HG03097 (cell line): ENCODE measurements at regions not wholly inside any gene's neighbourhood (a gene's known extent, or its start where the extent isn't known, plus 50 kb on each side); places are given as distances from the start of the nearest gene placed in this dataset.

Experiments used
- ATAC-seq: cut with Tn5 transposase; IDR thresholded peaks from one replicate; pipeline ENCODE4 v1.9.1; 2021; ENCODE audit not compliant: unreplicated experiment, low FRiP score

DNA sequence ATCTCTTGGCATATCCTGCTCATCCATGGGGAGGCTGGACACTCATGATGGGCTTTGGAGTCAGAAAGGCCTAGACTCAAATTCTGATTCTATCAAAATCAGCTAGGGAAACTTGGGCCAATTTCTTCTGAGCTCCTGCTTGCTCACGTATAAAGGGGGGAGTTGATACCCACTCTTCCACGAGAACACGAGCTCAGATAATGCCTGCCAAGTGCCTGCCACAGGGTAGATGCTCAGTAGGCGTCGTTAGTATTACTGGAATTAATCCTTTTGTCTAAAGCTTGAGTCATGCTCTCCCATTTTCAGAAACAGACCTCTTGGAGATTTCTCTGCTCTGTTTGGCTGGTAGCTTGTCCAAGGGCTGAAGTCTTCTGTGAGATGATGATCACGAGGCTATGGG is 238.3 kb upstream of the MVB12B start:
- ATAC-seq, result no peak

DNA sequence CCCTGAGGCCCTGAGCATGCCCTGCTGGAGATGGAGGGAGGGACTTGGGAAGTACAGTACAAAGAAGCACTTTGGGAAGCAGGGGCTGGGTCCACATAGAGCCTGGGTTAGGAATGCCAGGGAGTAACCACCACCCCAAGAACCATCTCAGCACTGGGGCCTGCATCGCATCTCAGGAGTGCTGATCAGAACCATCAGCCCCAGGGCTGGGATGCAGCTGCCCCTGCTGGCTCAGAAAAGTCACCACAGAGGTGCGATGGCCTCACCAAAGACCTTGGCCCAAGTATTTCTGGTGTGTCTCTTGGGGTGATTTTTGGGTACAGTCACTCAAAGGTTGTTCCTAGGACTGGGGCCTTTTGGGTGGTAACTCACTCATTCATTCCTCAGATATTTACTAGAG is 236.8 kb upstream of the MVB12B start:
- ATAC-seq, result no peak

DNA sequence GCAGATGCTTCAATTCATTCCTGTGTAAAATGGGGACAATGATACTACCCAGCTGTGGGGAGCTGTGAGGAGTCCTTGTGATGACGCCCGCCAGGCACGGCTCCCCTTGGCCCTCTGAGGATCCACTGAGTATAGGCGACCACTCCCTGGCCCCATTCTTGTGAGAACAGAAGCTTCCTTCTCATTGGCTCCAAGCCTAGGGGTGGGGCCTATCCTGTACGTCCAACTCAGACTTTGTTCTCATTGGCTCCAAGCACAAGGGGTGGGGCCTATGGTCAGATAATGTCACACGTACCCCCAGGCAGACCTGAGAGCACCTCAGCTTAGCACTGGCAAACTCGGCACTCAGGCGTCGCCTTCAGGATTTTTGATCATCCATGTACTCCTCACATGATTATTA is 232.9 kb upstream of the MVB12B start:
- ATAC-seq, result no peak

DNA sequence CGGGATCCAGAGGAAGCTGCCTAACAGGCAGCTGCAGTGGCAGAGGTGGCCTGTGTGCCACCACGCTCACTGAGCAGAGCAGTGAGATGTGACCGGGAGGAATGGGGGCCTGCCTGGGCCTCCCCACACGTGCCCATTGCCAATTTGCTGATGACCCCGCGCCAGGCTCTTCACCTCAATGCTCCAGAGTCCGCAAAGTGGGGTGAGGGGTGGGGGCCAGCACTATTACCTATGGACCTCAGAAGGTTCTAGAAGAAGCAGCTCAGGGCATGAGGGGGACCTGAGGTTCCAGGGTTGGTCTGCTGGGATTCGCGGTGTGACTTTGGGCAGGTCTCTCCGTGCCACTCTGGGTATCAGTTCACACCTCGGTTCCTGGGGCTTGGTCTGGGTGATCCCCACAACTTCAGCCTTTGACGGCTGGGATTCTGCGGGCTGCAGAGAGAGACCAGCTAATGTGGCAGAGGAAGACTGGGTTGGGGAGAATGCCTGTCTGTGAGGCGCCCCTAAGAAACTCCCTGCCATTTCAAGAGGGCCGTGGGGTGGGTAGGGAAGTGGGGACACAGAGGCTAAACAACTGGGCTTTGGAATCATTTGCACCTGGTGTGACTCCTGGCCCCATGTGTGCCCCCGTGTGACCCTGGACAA is 231.0 kb upstream of the MVB12B start:
- ATAC-seq, result no peak

DNA sequence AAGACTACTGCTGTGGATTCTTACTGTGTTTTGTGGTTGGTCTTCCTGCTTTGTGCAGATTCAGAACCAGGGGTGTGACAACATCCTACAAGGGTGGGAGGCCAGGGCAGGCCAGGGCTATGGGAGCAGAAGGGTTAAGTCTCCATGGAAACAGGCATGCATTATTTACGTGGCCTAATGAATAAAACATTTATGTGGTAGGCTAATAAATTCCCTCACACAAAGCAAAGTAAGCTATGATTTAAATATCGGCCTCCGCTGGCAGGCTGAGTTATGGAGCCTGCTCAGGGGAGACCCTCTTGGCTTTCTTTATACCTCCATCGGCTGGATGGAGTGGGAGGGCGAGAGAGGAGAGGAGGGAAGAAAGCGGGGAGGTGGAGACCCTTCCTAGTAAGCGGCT is 230.3 kb upstream of the MVB12B start:
- ATAC-seq, result no peak

DNA sequence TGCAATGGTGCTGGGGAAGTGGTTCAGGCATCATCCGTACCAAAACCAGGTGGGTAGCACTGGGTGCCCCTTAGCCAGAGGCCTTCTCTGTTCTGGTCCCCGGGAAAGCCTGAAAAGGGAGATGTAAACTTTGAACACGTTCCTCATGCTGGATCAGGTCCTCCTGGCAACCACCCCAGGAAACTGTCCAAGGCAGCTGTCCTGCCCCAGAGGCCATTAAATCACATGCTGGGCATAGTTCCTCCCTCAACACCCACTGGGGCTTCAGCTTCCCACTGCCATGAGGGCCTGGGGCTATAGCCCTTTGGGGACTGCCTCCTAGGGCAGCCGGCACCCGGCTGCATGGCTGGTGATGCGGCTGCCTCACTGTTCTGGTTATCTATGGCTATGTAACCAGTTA is 228.9 kb upstream of the MVB12B start:
- no peak for ATAC-seq

DNA sequence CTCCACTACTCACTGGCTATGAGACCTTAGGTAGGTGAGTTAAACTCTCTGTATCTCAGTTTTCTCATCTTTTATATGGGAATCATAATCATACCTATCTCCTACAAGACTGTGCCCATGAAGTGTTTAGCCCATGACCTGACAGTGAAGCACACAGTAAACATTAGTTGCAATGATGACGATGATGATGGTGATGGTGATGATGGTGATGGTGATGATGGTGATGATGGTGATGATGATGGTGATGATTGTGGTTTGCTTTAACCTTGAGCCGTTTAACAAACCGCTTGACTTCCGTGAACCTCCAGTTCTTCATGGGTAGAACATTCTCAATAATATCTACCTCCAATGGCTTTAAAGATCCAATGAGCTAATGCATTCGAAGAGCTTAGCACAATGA is 220.2 kb upstream of the MVB12B start:
- no peak for ATAC-seq

DNA sequence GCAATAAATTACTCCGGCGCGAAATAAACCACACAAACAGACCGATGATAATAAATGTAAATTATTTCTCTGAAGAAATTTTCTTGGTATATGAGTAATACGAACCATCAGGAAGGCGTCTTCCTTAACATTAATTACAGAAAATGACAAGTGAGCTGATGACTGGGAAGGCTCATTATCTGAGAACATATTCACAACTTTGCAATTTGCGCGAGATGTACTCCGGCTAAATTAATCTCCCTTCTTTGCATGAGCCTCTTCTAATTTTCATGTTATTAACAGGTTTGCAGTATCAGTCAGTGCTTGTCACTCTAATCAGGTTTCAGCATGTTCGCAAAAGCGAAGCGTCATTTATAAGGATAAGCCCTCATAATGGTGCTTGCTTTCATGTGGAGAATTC is 218.9 kb upstream of the MVB12B start:
- ATAC-seq, result no peak

DNA sequence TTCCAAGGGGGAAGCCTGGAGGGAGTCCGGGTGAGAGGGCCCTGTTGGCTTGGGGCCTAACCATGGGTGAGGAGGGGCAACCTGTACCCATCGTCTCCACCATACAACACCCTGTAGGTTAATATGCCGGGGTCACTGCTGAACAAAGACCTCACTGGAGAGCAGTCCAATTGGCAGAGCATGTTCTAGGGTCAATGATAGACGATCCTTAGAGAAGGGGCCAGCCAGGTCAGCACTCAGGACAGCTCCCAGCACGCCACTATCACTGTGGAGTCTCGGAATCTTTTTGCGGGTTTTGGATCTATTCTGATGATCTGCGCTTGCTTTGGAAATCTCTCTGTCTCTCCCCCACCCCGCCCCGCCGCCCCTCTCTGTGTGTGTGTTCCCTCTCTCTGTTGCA is 218.4 kb upstream of the MVB12B start:
- ATAC-seq, result no peak

DNA sequence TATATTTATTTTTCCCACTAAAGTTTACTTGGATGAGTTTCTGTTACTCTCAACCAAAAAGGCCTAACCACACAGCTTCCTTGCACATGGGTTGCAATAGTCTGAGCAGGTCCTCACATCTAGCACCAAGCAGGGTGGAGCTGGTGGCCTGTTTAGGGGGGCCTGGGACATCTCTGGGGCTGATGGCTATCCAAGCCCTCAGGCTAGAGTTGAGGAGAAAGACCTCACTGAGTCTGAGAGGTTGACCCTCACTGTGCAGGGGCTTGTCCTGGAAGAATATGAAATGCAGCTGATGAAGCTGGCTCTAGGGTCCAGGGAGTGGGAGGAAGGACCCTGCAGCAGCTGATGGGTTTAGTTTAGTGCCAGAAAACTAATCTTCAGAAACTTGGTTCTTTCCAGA is 217.1 kb upstream of the MVB12B start:
- no peak for ATAC-seq

DNA sequence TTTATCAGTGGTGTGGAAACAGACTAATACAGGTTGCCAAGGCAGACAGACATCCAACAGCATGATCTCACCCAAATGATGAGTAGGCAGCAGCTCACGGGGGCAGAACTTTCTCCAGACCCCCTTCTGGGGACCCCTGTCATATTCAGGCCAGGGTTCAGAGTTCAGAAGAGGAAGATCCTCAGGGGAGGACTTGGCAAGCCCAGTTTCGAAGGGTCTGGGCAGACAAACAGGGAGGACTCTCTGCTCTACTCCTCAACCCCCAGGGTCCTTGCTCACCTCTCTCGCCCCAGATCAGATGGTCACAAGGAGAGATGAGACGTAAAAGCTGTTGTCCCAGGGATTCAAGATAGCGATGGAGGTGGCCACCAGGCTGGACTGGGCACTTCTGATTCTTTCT is 215.1 kb upstream of the MVB12B start:
- no peak for ATAC-seq

DNA sequence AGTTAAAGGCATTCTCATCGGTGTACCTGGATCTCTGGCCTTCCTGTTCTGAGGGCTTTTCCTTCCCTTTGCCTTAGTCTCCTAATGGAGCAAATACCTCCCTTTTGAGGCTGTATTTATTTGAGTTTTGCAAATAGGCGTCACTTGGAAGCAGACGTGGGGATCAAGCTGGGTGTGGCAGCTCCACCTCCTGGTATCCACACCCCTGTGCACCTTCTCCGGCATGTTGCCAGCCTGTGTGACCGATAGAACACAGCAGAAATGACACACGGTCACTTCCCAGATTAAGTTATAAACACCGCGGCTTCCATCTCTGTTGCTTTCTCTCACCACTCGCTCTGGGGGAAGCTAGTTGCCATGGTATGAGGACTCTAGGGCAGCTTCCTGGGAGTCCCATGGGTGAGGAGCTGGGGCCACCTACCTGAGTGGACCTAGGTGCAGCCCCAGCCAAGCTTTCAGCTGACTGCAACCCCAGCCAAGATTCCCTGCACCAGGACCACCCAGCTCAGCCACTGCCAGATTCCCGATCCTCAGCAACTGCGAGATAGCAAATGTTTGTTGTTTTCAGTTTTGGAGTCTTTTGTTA is 214.4 kb upstream of the MVB12B start:
- ATAC-seq, result no peak

DNA sequence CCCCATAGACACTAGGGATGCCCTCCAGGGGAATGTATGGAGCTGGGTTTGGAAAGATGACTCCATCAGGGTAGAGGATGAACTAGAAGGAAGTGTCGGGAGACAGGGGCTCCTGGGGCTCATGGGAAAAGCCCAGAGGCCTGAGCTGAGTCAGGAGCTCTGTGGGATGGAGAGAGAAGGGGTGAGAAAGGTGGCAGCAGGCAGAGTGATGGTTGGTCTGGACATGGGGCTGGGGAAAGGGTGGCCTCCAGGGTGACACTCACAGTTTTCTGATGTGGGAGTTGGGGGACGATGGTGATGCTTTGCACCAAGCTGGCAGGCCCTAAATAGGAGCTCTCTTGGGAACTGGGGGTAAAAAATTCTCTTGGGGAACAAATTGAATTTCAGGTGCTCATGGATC is 213.5 kb upstream of the MVB12B start:
- ATAC-seq, result no peak

DNA sequence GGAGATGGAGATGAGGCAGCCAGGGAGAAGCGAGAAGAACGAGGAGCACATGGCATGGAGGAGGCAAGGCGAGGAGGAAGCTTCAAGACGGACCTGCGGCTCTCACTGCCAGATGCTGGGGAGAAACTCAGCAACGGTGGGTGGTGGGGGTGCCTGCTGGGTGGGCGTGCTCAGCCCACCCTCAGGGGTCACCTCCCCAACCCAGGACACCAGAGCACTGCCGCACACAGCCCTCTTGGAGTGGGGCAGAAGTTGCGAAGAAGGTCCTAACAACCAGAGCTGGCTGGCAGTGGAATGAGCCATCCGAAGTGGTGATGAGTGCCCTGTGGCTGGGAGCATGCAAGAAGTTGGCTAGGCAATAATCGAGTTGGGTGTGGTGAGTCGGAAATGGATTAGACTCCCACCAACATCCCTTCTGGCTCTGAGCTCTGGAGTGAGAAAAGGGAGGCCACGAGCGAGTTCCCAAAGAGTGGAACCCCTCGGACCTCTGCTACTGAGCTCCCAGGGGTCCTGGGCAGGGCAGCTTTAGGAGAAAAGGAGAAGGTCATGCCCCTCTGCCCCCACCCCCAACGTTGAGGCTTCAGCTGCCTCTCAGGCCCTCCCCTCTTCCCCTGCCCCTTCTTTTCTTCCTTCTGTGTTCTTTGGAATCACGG is 212.7 kb upstream of the MVB12B start:
- no peak for ATAC-seq

DNA sequence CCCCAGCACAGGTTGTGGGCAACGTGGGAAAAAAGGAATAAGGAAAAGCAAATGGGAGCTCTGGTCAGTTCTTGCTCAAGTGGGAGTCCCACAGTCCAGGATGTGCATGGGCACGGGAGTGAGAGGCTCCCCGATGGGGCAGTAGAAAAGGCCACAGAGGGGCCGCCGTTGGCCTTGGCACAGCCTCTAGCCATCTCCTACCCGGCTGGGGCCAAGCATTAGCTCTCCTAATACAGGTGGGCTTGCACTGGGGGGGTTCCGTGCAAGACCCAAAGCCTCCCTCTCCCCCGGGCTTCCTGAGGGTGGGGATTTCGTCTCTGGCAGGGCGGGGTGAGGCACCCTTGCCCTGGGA is 212.2 kb upstream of the MVB12B start:
- ATAC-seq, result no peak

DNA sequence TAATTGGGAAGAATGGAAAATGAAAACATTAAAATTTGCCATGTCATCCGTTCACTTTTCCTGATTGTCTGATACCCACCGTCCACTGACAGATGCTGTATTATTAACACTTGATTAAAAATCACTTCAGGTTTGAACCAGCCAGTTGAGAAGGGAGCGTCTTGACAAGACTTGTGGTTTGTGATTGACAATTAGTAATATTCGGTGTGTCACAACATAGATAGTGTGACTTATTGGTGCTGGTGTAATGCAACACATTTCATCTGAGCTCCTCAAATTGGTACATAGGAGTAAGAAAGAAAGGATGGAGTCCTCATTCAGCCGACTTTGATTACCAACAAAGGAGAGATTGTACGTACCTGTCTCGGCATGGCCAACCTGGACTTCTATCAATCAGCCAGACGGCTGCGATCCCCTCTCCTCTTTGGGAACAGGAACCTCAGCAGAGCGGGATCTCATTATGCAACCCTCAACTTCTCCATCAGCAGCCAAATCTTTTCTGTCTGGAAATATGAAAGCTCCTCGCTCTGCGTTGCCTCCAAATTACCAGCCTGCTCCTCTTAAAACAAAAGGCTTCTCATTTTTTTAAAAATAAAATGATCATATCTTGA is 211.7 kb upstream of the MVB12B start:
- ATAC-seq, result no peak

DNA sequence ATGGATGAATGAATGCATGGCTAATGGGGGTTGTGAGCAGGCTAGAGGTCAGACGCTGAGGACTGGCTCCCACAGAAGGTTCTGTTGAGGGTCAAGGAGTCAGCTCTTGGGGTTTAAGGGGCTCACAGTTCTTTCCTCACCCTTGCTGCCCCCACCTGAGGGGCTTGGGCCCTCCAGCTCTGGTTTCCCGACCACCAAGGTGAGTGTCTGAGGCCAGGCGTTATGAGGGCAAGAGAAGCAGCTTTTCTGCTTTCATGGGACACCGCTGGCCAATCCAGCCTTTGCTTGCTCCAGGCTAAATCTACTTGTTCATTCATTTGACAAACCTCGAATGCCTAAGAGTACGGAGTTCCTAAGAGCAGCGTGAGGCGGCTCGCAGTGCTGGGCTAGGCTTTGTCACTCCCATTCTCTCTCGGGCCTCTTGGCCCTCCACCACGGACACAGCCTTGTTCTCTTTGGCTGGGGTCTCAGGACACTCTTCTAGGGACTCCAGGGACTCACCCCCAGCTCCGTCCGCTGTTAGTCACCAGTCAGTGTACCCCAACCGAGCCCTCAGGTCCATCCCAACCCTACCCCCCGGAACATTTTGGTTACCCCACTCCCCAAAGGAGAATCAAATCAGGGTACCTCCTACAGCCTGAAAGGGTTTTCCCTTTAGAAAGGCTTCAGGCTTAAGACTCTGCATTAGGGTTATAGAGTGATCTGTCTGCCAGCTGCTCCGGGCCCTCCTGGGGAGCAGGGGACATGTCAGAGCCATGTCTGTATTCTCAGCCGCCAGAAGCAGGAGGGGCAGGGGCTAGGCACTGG is 210.1 kb upstream of the MVB12B start:
- no peak for ATAC-seq

DNA sequence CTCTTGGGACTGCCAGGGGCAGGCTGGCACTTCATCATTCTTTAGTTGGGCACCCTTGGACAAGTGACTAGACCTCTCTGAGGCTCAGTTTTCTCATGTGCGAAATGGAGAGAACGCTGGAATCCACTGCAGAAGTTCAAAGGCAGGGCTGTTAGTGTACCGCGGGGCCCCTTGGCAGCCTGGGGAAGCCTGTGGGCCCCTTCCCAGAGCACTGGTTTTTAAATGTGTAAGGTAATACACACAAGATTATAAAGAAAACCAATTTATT is 209.5 kb upstream of the MVB12B start:
- no peak for ATAC-seq

DNA sequence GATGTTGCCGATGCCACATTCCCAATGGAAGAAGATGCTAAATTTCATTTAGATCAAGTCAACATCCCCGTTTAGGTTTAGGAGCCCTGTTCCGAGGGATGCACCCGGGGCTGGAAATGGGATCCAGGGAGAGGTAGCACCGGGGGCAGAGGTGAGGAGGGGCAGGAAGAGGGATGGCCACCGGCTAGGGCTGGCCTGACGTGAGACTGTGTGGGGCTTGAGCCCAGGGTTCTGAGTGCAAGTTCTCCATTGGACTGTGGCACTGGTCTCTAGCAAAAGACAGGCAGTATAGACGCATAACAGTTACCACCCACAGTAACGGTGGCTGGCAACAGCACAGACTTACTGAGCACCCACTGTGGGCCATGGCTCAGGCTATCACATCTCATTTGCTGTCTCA is 209.0 kb upstream of the MVB12B start:
- ATAC-seq, result no peak

DNA sequence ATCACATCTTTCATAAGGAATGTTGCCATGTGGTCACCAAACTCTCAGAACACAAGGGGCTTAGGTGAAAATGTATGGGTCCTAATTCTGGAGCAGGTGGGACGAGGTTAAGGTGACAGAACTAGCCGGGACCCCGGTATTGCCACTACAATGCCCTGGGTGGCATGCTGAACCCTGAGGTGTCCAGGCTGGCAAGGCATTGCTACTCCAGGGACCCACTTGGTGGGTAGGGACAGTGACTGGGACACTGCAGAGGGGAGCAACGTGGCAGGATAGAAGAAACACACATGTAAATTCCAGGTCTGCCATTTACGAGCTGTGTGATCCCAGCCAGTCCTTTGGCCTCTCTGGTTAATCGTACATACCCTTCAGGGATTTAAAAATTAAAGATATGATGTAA is 206.9 kb upstream of the MVB12B start:
- no peak for ATAC-seq

DNA sequence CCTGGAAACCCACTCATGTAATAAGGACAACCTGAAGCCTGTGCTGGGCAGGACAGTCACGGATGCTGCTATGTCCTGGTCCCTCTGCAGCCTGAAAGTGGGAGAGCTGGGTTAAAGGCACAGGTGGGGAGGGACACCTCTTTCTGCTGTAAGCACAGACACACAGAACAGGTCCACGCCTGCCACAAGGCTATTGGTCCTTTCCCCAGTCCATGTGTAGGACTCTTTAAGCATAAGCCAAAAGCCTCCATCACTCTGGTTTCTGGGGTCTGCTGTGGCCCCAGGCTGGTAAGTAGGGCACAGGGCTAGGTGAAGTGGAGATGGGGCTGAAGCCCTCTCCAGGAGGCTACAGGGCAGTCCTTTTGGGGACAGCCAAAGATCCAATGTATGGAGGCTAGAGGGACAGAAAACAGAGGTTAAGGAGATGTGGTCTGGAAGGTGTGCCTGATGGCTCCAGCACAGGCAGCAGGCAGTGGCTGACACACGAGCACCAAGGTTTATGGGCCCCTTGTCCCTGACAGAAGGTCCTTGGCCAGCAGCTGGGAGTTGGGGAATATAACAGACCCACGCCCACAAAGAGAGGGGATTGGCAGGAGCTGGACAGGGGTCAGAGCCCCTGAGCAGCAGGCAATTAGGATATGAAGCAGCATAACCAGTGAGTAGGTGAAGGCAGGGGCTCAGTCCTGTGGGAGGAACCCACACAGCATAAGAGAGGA is 203.6 kb upstream of the MVB12B start:
- ATAC-seq, result no peak
